Ishikawa (cell line): ENCODE measurements at regions not wholly inside any gene's neighbourhood (a gene's known extent, or its start where the extent isn't known, plus 50 kb on each side); places are given as distances from the start of the nearest gene placed in this dataset.

Experiments used
- CEBPB ChIP-seq: IDR thresholded peaks from 2 replicates; pipeline ENCODE4 v1.6.1; 2012
- EGR1 ChIP-seq: IDR thresholded peaks from 2 replicates; pipeline ENCODE4 v1.6.1; 2012
- EP300 ChIP-seq: IDR thresholded peaks from 2 replicates; pipeline ENCODE4 v1.6.1; 2012; ENCODE audit warnings: borderline replicate concordance
- FOXM1 ChIP-seq: IDR thresholded peaks from 2 replicates; pipeline ENCODE4 v1.6.1; 2012; ENCODE audit warnings: low read depth, borderline replicate concordance
- MAX ChIP-seq: IDR thresholded peaks from 2 replicates; pipeline ENCODE4 v1.6.1; 2012
- NFIC ChIP-seq: IDR thresholded peaks from 2 replicates; pipeline ENCODE4 v1.6.1; 2012
- RAD21 ChIP-seq: IDR thresholded peaks from 2 replicates; pipeline ENCODE4 v1.6.1; 2012; ENCODE audit warnings: low read depth
- REST ChIP-seq: IDR thresholded peaks from 2 replicates; pipeline ENCODE4 v1.6.1; 2012; ENCODE audit warnings: low read depth, mild to moderate bottlenecking
- TAF1 ChIP-seq: IDR thresholded peaks from 2 replicates; pipeline ENCODE4 v1.6.1; 2012; ENCODE audit warnings: low read depth, mild to moderate bottlenecking
- TCF12 ChIP-seq: IDR thresholded peaks from 2 replicates; pipeline ENCODE4 v1.6.1; 2012; ENCODE audit warnings: low read depth
- TEAD4 ChIP-seq: IDR thresholded peaks from 2 replicates; pipeline ENCODE4 v1.6.1; 2012
- YY1 ChIP-seq: IDR thresholded peaks from 2 replicates; pipeline ENCODE4 v1.6.1; 2012; ENCODE audit warnings: low read depth

GRCh38 chr12:116352315-116352835 lies 74.9 kb upstream of the MED13L start:
- no peak for TF ChIP-seq YY1
- TF ChIP-seq FOXM1 = no peak
- TF ChIP-seq EGR1 = no peak
- no peak for TF ChIP-seq NFIC
- no peak for TF ChIP-seq TAF1
- TF ChIP-seq MAX = no peak
- no peak for TF ChIP-seq TEAD4
- no peak for TF ChIP-seq CEBPB
- TF ChIP-seq REST = no peak
- no peak for TF ChIP-seq RAD21
- no peak for TF ChIP-seq EP300
- no peak for TF ChIP-seq TCF12
